ENCODE measurements at regions not wholly inside any gene's neighbourhood (a gene's known extent, or its start where the extent isn't known, plus 50 kb on each side); places are given as distances from the start of the nearest gene placed in this dataset.

DNA sequence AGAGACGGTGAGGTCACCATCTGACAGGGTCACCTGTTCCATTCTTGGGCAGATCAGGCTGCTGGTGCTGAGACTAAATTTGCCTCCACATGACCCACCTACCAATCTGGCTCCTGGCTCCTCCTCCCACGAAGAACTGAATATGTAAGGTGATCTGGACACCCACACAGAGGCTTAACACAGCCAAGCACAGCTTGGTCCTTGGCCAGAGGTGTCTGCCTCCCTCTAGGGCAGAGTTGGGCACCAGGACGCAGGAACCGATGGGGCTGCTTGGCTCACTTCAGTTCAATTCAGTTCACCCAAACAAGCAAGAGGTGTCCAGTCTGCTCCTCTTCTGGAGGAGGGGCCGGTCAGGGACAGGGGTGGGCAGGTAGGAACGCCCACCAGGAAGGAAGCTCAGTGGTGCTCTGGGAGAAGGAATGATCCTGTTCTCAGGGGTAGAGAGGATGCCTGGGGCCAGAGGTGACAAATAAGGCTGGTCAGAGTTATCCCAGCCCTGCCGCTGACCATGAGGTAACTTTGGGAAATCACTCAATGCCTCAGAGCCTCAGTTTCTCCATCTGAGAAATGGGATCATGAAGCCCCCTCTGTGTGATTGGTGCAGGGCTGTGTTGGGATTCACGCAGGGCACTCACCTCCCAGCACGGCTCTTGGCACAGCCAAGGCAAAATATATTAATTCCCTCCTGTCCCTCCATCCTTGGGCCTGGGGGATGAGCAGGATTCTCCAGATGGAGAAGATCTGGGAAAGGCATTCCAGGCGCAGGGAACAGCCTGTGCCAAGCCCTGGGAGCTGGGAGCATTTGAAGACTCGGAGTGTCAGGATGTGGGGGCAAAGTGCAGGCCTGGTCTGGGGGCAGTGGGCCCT, 284.5 kb downstream of the PTPRU start:
- DNase-seq = no peak

DNA sequence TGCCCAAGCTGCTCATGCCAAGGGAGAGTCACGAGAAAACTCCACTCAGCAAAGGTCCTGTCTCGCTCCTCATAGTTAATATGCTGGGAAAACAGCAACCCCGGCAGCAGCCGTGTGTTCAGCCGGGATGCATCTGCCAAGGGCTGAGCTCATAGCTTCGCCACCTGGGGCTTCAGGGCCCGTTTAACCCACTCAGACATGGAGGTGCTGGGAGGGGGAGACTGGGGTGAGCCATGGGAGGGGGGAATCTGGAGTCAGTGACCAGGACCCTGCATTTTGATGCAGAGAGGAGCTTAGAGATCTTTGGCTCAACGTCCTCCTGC, 283.4 kb downstream of the PTPRU start:
- no peak for DNase-seq

DNA sequence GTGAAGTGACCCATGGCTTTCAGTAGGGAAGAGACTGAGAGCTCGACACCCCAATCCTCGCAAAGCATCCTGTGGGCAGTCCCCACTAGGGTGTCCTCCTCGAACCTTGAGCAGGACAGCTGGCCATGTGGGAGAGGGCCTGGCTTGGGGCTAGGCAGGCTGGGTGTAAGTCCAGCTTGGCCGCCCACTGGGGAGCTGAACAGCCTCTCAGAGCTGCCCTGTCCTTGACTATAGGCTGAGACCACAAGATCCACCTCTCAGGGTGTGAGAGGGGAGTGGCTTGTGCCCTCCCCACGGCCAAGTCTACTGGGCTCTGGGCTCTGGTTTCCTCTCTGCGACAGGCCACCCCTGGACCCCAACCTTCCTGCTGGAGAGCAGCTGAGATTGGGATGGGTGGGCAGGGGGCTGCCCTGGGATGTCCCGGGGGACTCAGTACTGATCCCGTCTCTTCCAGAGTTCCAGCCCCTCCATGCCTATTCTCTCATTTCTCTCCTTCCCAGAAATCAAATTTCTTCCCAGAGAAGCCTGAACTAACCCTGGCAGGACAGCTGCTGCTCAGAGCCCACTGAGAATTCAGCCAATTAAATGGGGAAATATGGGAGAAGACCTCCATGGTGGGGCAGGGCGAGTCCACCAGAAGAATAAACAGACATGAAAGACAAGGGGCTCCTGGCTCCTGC, 282.9 kb downstream of the PTPRU start:
- no peak for DNase-seq

DNA sequence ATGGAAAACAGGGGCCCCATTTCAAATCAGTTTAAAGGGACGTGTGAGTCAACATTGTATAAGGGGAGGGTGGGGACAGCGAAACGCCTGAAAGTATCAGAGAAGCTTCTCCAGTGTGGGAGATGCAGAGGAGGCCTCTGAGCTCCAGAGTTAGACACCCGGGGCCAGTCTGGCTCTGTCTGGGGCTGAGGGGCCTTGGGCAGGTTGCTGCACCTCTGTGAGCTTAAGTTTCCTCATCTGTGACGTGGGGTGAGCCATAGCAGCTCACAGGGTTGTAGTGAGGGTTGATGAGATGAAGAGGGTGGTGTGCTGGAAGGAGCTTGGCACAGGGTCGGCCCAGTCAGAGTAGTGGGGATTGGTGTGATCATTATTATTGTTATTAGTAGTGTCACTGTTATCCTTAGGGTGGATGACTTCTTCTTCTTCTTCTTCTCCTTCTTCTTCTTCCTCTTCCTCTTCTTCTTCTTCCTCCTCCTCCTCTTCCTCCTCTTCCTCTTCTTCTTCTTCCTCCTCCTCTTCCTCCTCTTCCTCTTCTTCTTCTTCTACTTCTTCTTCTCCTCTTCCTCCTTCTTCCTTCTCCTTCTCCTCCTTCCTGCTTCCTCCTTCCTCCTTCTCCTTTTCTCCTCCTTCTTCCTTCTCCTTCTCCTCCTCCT, 282.0 kb downstream of the PTPRU start:
- DNase-seq = no peak

DNA sequence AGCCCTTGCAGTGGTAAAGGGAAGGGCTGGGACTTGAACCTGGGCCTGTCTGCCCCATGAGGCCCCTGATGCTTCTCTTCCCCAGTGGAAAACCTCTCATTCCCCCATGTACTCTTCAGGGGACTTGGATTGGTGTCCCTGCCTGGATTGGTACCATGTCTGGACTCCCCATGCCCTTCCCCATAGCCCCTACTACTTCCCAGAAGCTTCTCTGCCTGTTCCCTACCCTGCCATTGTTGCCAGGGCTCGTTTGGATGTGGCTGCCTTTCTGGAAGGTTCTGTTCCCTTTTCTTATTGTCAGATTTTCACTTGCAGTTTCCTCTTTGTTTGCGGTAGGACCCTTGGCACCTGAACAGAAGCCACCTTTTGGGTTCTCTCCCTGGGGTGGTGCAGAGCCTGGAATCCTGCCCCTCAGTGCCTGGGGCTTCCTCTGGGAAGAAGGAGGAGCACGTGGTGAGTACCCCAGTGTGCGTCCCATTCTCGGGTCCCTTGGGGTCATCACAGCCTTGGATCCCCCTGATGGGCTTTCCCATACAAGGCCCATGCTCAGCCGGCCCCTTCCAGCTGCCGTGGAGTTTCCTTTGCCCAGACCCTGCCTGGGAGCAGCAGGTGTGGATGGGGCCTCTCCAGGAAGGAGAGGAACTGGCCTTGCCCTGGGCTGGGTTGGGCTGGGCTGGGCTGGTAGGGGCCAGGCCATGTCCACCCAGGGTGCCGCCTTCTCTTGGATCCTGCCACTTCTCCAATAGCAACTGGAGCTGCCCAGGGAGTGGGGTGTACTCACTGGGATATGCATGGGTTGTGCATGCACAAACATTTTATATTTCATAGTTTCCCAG, 281.1 kb downstream of the PTPRU start:
- DNase-seq = no peak

DNA sequence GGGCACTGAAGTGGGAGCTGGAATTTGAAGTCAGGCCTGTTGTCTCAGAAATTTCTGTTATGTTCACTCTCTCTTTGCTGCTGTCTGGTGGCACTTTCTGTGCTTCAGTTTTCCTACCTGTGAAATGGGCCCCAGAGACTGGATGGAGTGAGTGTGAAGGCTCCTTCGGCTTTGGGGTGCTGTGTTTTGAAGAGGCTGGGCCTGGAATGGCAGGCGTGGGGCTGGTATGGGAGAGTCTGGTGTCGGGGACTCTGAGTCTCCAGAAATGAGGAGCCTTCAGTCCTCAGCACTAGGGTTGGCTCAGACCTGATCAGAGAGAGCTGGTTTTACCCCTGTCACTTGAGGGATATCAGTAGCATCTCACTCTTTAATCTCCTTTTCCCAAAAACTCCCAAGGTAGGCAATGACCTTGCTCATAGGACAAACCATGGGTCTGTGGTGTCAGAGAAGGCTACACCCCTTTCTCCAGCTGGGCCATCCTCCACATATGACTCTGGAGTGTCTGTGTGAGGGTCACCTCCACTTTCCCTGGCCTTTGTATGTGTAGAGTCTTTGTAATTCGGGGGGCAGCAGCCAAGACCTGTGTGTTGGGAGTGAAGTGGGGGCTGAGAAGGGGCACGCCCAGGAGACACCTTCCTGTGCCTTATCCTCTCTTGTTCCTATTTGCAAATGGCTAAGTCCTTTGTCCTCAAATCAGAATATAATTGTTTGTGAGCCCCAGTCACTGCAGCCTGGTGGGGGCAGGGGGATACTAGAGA, 279.9 kb downstream of the PTPRU start:
- no peak for DNase-seq

DNA sequence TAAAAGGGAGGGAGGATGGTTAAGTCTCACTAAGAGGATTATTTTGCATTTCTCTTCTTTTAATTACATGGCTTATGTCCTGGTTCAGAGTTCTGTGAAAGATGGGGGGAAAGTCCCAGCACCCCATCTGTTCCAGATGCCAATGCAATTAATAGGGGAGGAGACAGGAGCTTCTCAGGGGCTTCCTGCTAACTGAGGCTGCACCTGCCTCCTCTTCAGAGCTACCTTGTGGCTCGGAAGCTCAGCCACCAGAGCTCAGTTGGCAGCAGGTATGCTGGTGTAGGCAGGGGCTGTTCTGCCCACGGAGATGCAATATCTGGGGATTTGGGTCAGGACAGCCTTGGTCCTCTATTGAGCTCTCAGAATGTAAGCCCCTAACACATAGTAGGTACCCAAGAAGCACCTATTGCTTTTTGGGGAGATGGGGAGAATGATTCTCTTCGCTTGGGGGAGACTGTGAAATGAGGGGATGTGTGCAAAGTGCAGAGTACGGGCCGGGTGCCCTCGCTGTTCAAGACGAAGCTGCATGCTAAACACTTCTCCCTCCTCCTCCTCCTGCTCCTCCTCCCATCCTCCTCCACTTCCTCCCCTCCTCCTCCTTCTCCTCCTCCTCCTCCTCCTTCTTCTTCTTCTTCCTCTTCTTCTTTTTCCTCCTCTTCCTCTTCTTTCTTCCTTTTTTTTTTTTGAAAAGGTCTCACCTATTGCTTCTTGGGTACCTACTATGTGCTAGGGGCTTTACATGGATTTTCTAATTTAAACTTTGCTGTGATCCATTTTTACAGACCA, 279.0 kb downstream of the PTPRU start:
- DNase-seq = no peak

DNA sequence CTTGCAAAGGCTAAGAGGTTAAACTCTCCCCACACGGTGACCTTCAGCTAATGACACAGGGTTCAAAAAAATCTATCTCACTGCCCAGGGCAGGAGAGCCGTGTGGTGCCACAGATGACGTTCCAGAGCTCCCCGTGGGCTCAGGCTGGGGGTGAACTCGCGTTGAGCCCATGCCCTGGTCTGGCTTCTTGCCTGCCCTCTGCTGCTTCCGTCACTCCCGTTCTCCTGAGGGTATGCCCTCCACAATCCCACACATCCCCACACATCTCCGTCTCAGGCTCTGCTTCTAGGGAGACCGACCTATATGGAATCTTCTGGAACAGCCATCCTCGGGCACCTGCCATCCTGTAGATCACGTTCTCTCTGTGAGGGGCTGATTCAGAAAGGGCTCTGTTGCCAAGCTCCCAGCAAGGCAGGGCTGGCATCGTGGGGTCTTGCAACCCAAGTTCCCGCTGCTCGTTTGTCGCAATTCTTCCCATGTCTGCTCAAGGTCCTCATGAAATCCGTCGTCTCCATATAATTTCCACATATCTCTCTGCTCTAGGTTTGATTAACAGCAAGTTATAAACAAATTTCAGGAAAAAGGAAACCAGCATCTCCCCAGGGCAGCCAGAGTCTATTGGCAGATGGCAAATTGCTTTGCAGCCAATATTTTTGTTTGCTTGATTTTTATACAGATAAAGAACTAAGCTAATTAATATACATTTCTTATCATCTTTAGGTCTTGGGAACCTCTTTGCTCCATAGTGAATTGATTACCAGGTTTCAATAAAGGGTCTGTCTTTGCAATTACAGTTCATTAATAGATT, 278.2 kb downstream of the PTPRU start:
- no peak for DNase-seq

DNA sequence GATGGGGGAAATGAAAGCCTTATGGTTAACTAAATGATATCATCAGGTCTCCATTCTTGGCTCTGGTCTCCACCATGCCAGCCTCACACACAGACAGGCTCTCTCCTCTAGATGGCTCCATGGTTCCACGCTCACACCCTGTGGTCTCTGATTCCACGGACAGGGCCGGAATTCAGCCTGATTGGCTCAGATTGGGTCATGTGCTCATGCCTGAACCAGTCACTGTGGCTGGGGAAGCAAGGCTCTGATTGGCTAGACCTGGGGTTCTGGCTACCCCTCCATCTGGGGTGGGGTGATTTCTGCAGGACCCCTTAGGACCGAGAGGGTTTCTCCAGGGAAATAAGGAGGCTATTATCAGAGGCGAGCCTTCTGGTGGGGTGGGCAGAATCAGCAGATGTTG, 277.0 kb downstream of the PTPRU start:
- peak; percentile 16 for DNase-seq

DNA sequence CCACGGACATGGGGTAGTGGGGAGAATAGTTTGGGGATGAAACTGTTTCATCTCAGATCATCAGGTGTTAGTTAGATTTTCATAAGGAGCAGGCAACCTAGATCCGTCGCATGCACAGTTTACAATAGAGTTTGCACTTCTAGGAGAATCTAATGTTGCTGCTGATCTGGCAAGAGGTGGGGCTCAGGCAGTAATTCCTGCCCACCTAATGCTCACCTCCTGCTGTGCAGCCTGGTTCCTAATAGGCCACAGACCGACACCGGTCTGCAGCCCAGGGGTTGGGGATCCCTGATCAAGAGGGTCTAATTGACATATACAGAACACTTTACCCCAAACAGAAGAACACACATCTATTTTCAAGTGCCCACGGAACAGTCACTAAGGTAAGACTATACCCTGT, 275.1 kb downstream of the PTPRU start:
- DNase-seq = no peak

DNA sequence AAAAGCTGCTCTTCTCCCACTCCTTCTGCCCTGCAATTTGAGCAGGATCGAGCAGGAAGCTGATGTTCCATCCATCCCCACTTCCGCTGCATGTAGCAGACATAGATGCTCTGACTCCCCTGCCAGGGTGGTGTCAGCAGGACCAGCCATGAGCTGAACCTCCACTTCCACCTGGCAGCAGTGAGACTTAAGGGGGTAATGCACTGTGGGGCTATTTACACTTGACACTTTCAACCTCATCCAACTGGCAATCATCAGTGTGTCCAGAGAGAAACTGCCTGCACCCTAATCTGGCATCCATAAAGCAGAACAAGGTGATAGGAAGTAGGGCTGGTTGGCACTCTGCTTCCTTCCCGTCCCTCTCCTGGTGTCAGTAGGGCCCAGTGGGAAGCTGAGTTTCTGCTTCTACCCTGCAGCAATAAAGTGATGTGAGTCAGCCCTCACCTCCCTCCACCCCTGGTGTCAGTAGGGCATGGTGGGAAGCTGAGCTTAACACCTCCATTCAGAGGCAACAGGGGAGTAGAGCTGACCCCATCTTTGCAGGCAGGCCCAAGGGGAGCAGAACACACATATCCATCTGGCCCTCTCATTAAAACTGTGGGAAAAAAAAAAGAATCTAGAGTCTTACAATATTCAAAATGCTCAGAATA, 272.3 kb downstream of the PTPRU start:
- DNase-seq = no peak

DNA sequence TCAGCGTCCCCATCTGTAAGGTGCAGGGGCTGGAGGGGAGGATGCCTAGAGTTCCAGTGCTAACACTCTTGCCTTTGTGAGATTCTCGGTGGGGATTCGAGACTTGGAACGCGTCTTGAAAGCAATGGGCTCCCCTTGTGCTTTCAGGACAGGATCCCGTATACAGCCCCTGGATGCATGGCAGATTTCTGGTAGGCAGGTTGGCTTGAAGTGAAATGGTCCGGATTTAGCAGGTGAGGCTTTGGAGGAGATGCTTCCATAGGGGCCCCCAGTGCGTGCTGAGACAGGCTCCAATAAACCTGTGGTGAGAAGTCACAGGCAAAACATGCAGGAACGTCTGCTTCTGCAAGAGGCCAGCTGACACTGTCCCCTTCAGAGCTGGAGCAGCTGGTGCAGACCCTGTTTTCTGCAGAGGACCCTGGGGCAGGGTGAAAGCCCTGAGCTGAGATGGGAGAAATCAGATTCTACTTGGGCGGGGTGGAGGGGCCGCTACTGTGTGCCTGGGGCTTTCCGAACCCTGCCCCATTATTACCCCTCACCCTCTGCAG, 270.4 kb downstream of the PTPRU start:
- DNase-seq = no peak

DNA sequence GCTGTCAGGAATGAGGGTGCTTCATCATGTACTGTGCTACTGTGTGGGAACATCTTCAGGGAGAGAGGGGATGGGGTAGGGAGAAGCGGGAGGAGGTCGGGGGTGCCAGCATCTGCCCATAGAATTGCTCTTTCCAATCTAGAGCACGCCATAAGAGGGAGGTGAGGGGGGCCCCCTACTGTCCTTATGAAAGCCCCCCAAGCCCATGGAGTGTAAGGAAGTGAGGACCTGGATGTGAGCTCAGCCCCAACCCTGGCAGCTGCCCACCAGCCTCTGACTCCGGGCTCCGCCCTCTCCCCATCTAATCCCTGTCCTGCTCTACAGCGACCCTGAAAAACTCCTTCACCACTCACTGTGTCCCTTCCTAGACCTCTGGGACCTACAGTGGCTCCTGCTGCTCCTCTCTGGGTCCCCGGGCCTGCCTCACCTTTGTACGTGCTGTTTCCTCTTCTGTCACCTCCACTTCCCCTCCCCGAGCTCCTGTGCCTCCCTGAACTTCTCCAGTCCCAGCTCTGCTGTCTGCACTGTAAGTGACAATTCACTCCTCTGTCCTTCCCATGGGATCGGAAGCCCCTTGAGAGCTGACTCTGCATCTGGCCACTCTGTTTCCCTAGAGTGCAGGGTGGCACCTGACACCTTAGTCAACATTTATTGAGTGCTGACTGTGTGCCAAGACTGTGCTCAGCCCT, 269.4 kb downstream of the PTPRU start:
- DNase-seq = no peak

DNA sequence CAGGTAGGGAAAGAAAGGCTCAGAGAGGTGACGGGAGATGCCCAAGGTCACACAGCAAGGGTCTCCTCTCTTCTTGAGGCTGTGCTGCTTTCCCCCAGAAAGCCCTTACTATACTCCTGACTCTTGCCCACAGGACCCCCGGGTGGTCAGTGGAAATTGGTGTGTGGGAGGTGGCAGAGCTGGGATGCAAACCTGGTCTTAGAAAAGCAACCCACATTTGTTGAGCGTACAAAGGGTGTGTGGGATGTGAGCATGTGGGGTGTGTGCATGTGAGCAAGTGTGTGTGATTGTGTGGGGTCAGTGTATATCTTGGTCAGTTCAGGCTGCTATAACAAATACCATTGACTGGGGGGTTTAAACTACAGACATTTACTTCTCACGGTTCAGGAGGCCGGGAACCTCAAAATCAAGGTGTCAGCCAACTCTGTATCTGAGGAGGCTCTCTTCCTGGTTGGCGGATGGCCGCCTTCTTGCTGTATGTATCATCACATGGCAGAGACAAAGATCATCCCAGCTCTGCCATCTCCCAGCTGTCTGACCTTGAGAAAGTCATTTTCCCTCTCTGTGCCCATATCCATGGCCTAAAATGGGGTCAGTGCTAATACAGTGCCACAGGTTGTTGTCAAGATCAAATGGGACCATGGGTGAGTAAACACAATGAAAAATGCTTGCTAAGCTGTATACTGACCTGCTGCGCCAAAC, 268.5 kb downstream of the PTPRU start:
- DNase-seq = no peak

DNA sequence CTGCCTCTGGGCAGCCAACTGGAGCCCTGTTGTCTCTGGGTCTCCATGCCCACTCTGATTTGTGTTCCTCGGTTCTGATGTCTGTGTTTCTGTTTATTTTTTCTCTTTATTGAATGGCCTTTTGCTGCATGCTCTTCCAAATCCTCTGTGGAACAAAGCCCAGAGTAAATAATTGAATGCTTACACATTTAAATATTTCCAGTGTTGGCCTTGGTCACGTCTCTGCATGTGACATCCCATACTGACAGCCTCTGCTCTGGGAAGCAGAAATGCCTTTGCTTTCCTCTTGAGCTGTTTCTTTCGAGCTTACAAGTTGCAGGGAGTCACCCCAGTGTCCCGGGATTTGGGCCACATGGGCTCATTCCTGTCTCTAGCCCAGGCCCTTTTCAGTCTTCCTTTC, 267.9 kb downstream of the PTPRU start:
- DNase-seq = no peak

DNA sequence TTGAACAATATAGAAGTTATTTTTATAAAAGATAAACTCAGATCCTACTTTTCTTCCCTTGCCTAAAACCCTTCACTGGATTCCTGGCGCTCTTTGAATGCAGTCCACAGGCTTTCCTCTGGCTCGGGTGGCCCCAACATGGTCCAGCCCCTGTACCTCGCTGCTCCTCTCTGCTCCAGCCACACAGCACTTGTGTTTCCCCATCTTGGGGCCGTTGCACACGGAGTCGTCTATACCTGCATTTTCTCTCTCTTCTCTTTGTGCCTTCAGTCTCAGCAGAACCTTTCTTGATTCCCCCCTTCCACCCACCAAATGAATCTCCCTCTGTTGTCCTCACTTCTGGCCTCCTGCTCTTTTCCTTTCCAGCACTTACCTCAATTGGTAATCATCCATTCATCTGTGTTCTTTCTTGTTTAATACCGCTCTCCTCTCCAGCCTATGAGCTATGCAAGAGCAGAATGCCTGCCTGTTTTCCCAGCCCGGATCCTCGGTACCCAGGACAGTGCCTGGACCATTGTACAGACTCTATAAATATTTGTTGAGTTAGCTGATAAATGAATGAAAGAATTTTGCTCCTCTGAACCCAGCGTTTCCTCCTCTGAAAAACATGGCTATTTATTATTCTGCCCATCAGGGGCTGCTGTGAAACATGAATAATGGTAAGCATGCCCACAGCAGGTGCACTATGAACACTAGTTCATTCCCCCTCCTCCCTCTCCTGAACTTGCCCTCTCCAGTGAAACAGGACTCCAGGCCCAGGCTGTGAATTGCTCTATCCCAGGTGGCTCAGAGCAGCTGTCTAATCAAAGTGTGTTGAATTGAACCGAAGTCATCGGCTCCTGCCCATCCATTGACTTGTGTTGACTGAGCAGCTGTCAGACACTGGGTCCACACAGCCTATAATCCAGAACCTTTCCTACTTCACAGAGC, 266.9 kb downstream of the PTPRU start:
- no peak for DNase-seq

DNA sequence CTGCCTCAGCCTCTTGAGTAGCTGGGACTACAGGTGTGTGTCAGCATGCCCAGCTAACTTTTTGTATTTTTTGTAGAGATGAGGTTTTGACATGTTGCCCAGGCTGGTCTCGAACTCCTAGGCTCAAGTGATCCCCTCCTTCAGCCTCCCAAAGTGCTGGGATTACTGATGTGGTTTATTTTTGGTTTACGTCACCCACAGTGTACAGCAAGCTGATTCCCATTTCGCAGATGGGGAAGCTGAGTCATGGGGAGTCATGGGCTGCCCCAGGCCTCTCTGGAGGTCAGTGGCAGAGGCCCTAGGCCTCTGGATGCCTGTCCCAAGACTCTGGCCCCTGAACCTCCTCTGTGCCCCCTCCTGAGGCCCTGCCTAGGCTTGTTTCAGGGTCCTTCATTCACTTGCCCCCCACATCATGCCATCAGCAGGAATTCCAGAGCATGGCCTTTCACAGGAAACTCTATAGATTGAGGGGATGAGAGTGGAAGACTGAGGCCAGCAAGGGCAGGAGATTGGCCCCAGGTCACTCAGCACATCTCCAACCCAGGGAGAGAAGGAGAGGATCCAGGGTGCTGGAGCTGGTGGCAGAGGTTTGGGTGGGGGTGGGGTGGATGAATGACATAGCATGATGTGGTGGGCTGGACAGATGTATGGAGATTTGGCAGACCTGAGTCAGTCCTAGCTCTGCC, 266.0 kb downstream of the PTPRU start:
- no peak for DNase-seq
